ENCODE measurements at regions not wholly inside any gene's neighbourhood (a gene's known extent, or its start where the extent isn't known, plus 50 kb on each side); places are given as distances from the start of the nearest gene placed in this dataset.

DNA sequence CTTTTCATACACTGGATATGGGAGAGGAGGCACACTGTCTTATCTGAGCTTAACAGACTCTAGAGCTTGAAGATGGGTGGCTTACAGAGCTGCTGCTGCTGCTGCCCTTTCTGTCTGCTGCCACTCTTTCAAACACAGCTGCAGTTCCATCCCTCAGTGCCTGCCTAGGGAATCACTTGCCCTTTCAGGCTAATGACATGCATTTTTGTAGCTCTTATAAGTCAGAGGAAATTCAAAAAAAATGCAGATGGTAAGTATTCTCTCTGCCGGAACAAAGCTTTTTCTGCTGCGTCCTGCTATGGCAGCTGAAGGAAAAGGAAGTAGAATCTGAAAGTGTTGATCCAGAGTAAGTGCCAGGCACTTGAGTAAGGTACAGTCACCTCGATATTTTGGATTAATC, 460.4 kb upstream of the DIAPH2 start:
- no peak overlapping the region for H3K27ac ChIP-seq (replicated peaks)
- no peak for DNase-seq
- no peaks in the 10 kb centered on the region for H3K4me1 ChIP-seq
- no peak overlapping the region for H3K4me3 ChIP-seq
- H3K9me3 ChIP-seq (replicated peaks), result no peaks in the 10 kb centered on the region
- H3K27me3 ChIP-seq (ENCODE audit: low read depth), result no peaks in the 10 kb centered on the region
- TF ChIP-seq, protein P1, sequence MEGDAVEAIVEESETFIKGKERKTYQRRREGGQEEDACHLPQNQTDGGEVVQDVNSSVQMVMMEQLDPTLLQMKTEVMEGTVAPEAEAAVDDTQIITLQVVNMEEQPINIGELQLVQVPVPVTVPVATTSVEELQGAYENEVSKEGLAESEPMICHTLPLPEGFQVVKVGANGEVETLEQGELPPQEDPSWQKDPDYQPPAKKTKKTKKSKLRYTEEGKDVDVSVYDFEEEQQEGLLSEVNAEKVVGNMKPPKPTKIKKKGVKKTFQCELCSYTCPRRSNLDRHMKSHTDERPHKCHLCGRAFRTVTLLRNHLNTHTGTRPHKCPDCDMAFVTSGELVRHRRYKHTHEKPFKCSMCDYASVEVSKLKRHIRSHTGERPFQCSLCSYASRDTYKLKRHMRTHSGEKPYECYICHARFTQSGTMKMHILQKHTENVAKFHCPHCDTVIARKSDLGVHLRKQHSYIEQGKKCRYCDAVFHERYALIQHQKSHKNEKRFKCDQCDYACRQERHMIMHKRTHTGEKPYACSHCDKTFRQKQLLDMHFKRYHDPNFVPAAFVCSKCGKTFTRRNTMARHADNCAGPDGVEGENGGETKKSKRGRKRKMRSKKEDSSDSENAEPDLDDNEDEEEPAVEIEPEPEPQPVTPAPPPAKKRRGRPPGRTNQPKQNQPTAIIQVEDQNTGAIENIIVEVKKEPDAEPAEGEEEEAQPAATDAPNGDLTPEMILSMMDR (IDR thresholded peaks at IDR 0.05; ENCODE audit: borderline replicate concordance), result no peak
- intact Hi-C loops (cut with micrococcal nuclease), result no loop called here
- no peaks in the 10 kb centered on the region for H3K36me3 ChIP-seq

DNA sequence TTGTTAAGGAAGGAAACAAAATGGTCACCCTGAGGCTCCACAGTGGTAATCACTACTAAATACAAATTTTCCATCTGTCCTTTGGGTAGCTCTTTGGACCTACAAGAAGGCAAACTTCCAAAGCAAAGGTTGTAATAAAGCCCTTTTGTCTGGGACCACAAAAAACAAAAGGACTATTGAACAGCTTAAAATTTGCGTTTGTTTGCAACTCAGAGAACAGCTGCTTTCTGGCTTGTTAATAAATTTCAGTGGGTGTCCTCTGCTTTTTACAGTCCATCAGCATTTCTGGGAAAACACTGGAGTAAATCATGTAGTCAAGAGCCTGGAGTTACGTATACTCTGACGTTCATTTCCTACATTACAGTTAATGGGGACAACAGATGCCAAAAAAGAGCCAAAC, 439.7 kb upstream of the DIAPH2 start:
- intact Hi-C loops (cut with micrococcal nuclease), result no loop called here
- H3K27ac ChIP-seq (replicated peaks), result peak overlapping the region; percentile 23
- H3K36me3 ChIP-seq, result no peaks in the 10 kb centered on the region
- H3K4me3 ChIP-seq, result no peak overlapping the region
- H3K4me1 ChIP-seq, result no peaks in the 10 kb centered on the region
- no peaks in the 10 kb centered on the region for H3K9me3 ChIP-seq (replicated peaks)
- TF ChIP-seq, protein P1 (IDR thresholded peaks at IDR 0.05; ENCODE audit: borderline replicate concordance), result no peak
- DNase-seq, result no peak
- H3K27me3 ChIP-seq (ENCODE audit: low read depth), result no peaks in the 10 kb centered on the region

DNA sequence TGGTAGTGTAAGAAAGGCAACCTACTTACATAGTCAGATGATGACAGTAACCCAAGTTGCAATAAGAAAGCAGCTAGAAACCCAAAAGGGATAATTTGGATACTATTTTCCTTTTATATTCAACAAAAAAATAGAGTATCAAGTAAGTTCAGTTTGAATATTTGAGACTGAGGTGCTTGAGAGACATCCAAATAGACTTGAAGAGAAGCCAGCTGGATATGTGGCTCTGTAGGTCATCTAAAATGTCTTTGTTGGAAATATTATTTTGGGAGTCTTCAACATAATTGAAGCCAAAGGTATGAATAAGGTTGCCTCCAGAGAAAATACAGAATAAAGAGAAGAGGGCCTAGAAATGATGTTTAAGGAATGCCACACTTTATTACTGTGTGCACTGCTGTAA, 438.2 kb upstream of the DIAPH2 start:
- H3K27me3 ChIP-seq (ENCODE audit: low read depth), result no peaks in the 10 kb centered on the region
- no peaks in the 10 kb centered on the region for H3K4me1 ChIP-seq
- H3K36me3 ChIP-seq, result no peaks in the 10 kb centered on the region
- H3K27ac ChIP-seq (replicated peaks), result no peak overlapping the region
- H3K4me3 ChIP-seq, result no peak overlapping the region
- H3K9me3 ChIP-seq (replicated peaks), result no peaks in the 10 kb centered on the region
- DNase-seq, result no peak
- intact Hi-C loops (cut with micrococcal nuclease), result no loop called here
- TF ChIP-seq, protein P1 (IDR thresholded peaks at IDR 0.05; ENCODE audit: borderline replicate concordance), result no peak
